Astrocyte (in vitro differentiated cells and primary cell): ENCODE measurements at regions not wholly inside any gene's neighbourhood (a gene's known extent, or its start where the extent isn't known, plus 50 kb on each side); places are given as distances from the start of the nearest gene placed in this dataset.

Source experiments
- CTCF ChIP-seq: IDR thresholded peaks from 2 replicates; pipeline ENCODE4 v1.5.1; 2011; ENCODE audit warnings: low read depth, mild to moderate bottlenecking, inconsistent platforms, low read length, moderate library complexity; ENCODE audit not compliant: insufficient read depth
- EZH2 ChIP-seq: IDR thresholded peaks from 2 replicates; pipeline ENCODE4 v1.6.1; 2012; ENCODE audit warnings: mild to moderate bottlenecking, low read length, inconsistent platforms; ENCODE audit not compliant: insufficient read depth

- TF ChIP-seq CTCF, result no peak
- no peak for TF ChIP-seq EZH2
Observed at GRCh38 chr4:137735561-137736104, 203.3 kb upstream of the PCDH18 start.
